NCI-H2227 (cell line): ENCODE measurements at regions not wholly inside any gene's neighbourhood (a gene's known extent, or its start where the extent isn't known, plus 50 kb on each side); places are given as distances from the start of the nearest gene placed in this dataset.
"Not testable (repeated sequence)": the region's sequence is repeated elsewhere in the genome, so short reads cannot be mapped to it uniquely, and the experiment has no call there.

Source experiments
- DNase-seq: peaks from one replicate; lab custom pipeline; 2025; ENCODE audit not compliant: unreplicated experiment; lab: John Stamatoyannopoulos, UW

DNA sequence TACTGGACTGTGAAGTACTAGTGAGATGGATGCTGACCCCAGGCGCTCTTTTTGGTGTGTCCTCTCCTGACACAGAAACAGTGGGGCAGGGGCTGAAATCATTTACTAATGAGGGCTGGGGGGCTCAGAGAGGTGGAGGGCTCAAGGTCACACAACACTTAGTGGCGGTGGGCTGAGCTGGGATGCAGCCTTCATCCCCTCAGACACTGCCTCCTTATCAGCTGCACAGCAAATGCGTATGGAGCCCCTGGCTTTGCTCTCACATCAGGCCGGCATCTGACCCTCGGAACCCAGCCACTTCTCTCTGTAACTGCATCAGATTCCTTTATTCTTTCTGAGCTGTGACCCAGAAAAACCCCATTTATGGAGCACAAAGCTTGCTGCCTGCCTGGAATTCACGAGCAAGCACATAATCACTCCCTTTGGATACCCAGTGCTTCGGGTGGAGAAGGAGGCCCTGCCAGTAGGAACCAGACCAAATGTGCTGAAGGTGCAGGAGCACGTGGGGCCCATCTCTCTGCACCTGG, 736.6 kb downstream of the TBC1D22A start:
- DNase-seq = no peak

DNA sequence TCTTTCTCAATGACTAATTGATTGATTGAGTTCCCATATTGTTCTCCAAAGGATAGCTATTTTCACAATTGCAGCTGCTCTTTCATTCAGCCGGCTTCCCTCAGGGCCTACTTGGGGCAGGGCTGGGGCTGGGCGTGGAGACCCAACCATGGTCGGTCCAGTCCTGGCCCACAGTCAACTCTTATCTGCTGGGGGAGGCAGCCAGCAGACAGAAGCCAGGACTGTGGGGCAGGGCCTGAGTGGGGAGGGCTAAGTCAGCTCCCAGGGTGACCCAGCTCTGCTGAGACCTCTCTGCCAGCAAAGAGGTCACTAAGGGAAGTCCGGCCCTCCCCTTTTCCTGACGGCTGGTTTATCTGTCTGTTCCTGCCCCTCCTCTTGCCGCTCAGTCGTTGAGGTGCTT, 735.2 kb downstream of the TBC1D22A start:
- no peak for DNase-seq

DNA sequence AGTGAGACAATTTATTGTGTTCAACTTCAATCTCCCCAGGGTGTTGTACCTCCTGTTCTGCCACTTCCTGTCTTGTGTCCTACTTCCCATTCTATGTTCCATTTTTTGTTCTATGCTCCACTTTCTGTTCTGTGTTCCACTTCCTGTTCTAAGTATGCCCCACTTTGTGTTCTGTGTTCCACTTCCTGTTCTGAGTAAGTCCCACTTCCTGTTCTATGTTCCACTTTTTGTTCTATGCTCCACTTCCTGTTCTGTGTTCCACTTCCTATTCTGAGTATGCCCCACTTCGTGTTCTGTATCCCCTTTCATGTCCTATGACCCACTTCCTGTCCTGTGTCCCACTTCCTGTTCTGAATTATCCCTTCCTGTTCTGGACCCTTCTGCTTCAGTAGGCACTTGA, 732.7 kb downstream of the TBC1D22A start:
- no peak for DNase-seq

DNA sequence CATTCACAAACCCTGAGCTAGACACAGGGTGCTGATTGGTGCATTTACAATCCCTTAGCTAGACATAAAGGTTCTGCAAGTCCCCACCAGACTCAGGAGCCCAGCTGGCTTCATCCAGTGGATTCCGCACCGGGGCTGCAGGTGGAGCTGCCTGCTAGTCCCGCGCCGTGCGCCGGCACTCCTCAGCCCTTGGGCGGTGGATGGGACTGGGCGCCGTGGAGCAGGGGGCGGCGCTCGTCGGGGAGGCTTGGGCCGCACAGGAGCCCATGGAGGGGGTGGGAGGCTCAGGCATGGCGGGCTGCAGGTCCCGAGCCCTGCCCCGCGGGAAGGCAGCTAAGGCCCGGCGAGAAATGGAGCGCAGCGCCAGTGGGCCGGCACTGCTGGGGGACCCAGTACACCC, 725.7 kb downstream of the TBC1D22A start:
- DNase-seq = not testable (repeated sequence)

DNA sequence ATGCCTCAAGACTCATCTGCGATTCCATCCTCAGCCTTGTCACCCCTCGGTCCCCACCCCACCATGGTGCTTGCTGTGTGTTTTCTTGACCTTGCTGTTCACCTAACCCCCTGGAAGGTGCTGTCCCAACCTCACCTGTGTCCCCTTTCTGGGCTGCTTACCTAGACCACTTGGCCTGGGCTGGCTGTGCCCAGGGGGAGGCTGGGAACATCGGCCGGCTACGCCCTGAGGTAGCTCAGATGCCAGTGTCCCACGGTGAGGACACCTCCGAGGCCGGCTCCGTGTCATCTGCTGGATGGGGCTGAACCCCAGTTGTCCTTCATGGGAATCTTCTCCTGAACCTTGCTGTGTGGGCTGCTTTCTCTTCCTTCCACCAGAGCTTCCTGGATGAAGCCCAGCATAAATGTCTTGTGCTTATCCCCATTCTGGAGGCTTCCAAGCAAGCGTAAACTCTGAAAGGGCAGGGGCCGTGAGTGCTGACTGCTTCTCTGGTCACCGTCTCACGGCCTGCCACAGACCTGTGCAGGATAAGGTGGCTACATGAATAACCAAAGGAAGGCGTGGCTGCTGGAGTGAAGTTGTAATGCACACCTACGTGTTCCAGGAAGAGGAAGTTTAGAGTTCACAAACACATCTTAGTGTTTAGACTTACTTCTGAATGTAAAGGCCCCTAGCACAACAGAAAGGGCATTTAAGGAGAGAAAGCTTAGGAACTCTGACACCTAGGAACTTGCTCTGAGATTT, 724.3 kb downstream of the TBC1D22A start:
- DNase-seq = no peak

DNA sequence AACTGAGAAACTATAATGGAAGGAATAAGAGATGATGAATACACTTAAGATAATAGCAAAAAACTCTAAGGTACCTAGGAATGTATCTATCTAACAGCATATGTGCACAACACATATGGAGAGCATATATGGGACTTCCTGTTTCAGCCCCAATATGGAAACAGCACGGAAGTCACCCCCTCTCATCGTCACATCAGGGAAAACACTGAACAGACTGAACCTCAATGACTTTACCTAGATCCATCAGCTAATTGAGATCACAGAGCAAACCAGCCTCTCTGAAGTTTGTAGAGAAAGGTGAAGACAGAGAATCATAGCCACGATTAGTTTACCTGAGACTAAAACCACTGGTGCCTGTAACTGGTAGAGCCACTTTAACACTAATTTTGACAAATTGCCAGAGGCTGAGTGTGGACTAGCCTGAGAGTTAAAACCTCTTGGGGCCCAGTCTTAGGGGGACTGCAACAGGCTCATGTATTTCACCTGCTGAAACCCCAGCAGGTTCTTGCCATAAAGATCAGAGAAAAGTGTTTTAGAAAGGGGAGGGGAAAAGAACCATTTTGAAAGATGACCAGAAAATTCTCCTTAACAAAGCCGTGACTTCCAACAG, 722.6 kb downstream of the TBC1D22A start:
- DNase-seq = no peak

DNA sequence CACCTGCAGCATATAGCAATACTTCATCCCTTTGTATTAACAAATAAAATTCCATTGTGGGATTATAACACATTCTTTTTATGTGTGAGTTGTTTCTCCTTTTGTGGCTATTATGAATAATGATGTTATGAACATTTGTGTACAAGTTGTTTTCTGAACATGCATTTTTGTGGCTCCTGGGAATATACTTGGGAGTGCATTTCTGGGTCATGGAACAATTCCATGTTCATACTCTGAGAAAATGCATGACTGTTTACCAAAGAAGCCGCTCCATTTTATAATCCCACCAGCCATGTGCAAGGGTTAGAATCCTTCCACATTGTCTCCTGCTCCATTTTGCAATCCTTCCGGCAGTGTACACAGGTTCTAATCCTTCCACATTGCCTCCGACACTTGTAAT, 713.8 kb downstream of the TBC1D22A start:
- no peak for DNase-seq

DNA sequence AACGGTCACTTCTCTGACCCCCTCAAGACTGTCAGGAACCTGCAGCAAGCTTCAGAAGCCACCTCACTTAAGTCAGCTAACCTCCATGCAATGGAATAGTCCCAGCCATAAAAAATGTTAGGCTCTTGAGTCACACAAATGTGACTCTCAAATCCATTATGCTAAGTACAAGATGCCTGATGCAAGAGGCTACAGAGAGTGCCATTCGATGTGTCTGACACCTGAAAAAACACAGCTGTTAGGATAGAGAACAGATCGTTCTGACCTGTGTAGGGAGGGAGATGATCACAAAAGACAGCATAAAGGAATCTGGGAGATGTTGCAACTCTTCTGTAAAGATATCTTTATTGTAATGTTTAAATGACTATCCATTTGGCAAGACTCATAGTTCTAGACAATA, 712.4 kb downstream of the TBC1D22A start:
- no peak for DNase-seq

DNA sequence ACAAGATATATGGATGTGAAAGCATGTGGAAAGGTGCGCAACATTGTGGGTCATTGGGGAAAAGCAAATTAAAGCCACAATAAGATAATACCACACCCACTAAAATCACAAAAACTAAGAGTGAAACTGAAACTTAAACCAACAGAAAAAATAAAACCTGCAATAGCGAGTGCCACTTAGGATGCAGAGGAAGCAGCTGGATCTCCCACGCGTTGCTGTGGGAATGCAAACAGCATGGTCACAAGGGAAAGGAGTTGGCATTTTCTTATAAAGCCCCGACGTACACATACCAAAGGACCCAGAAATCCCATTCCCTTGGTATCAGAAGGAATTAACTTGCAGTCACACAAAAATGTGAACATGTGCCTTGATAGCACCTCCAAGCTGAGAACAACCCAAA, 712.0 kb downstream of the TBC1D22A start:
- DNase-seq = no peak

DNA sequence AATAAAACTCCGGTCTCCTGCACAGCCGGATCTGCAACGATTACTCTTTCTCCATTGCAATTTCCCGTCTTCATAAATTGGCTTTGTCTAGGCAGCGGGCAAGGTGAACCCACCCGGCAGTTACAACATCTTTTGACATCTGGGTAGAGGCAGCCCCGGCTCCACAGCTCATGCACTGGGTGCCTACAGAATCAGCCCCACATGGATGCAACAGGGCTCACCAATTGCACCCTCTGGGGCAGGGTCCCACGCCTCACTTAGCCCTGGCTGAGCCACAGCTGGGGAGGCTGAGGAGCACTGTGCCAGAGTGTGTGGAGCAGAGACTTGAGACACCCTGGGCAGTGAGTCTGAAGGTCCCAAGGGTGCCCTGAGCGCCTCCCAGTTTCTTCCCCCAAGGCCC, 710.2 kb downstream of the TBC1D22A start:
- DNase-seq = no peak

DNA sequence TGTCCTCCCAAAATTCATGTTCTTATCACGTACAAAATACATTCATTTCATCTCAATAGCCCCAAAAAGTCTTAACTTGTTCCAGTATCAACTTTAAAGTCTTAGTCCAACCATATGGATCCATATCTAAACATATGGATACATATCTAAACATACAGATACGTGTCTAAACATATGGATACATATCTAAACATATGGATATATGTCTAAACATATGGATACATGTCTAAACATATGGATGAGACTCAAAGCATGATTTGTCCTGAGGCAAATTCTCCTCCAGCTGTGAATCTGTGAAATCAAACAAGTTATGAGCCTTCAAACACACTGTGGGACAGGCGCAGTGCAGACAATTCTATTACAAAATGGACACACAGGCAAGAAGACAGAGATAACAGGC, 709.0 kb downstream of the TBC1D22A start:
- DNase-seq = no peak

DNA sequence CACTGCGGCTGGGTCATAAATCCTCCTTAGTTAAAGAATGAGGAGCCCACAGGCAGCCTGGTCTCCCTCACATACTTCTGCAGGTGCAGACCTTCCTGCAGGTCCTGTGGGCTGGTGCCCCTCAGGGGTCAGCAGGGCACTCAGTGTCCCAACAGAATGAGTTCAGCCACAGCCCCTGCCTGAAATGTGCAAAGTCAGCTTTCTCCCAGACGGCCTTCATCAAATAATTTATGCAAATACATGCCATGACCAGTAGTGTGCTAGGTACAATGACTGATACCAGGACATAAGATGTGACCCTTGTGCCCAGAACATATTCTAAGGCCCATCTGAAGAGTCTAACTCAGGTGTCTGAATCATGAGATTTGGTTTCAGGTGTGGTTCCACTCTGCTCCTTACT, 703.4 kb downstream of the TBC1D22A start:
- DNase-seq = no peak

DNA sequence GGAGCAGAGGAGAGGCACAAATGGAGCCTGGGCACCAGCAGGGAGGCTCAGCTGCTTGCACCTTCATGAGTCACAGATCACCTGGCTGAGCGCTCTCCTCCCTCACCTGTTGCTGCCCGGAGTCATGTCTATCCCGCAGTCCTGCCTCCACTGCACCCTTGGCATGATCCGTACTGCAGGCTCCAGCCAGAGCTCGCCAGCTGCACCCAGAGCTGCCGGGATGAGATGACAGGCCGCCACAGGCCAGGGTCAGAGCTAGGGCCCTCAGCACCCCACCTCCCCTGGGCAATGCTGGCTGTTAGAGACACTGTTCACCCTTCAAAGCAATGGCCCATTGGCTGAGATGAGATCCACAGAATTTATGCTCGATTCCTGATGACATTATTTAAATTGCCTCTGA, 702.8 kb downstream of the TBC1D22A start:
- DNase-seq = no peak

DNA sequence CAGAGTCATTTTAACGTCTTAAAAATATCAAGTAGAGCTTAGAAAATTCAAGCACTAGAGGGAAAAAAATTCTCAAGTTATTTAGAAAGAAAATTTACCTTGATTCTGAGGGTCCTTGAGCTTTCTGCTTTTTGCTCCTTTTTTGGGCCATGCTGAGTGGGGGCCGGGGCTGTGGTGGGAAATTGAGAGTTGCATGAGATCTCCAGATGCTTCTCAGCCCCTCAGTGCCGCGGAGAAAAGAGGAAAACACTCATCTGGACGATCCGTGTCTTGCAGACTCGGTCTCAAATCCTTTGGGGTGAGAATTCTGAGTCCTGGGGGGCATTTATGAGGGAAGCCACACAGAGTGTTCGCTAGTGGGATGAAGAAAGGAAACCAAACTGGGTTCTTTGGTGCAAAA, 700.8 kb downstream of the TBC1D22A start:
- DNase-seq = no peak

DNA sequence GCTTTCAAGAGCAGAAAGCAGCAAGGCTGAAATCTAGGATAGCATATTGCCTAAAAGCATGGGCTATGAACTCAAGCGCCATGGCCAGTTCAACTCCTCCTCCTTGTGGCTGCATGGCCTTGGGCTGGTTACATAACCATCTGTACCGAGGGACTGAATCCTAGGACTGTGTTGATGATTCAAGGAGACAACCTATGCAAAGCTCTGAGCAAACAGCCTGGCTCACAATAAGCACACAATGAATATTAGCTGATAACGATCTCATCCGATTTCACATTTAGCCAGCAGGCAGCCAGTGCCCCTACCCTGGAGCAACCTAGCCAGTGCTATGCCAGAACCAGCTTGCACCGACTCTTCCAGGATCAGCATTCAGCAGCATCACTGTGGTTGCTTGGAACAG, 698.4 kb downstream of the TBC1D22A start:
- DNase-seq = no peak

DNA sequence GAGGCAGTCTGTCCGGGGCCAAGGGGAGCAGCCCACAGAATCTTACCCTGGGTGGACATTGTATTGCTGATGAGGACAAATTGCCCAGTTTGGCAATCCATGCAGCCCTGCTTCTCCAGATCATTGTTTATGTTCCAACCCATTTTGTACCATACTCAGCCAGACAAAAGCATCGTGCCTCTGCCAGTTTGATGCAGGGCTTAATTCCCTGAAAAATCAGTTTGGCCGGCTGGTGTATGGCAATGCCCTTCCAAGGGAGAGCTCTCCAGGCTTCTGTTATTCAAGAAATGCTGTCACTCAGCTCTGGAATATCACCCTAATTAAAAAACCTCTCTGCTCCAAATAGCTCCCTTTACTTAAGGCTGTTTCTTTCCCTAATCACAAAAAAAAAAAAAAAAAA, 697.7 kb downstream of the TBC1D22A start:
- no peak for DNase-seq

DNA sequence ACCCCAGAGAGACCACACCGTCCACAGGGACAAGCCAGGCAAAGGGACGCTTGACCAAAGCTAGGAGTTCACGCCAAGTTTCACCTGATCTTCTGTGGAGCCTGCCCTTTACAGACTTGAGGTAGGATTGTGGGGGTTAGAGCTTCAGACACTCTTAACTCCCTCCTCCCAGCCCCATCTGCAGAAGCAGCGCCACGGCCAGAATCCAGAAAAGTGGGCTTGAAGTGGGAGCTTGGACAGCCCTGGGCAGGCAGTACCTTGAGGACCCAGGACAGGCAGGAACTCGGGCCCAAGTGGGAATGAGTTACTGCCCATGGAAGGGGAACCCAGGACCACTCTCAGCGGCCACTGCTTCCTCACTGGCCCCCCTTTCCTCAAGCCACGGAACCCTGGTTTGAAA, 695.9 kb downstream of the TBC1D22A start:
- DNase-seq = no peak

DNA sequence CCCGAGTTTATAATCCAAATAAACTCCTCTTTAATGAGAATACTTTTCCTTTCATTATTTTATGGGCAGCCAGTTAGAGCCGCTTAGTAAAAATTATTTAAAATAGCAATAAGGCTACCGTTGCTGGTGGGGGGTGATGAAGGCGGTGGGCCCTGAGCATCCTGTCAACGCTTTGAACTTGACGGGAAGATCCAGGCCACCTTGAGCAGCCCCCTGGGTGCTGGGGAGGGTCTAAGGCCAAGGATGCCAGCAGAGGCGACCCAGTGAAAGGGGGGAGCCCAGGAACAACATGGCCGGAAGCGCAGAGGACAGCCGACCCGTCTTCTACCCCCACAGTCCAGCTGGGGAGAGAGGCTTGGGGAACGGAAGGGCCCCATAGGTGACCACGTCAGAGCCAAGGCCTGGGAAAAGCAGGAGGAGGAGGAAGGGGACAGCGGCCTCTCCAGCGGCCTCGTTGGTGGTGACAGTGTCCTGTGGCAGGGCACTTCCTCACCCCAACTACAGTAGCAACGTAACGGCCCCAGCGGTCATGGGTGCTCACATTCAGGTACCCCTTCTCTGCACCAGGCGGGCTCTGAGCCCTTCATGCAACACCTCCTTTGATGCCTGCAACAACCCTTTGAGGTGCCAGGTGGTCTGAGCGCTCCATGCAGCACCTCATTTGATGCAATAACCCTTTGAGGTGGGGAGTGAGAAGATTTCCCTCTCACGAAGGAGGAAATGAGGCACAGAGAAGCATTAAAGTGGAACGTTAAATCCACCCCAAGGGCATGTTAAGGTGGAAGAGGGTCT, 695.3 kb downstream of the TBC1D22A start:
- DNase-seq = no peak

DNA sequence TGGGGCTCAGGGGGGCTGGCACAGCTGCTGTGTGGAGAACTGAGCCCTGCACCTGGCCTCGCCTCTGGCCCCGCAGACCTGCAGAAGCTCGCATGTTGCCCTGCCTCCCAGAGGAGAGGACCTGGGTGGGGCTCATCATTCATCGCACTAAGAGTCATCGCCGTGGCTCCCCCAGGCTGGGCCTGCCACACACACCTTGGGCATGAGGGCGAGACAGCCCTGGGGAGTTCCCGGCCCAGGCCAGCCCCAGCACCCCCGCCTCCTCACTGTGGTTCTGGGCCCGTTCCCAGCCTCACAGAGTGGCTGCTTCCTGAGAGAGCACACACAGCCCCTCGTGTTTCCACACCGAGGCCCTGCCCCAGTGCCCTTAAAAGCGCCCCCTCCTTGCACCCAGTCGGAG, 694.6 kb downstream of the TBC1D22A start:
- no peak for DNase-seq

DNA sequence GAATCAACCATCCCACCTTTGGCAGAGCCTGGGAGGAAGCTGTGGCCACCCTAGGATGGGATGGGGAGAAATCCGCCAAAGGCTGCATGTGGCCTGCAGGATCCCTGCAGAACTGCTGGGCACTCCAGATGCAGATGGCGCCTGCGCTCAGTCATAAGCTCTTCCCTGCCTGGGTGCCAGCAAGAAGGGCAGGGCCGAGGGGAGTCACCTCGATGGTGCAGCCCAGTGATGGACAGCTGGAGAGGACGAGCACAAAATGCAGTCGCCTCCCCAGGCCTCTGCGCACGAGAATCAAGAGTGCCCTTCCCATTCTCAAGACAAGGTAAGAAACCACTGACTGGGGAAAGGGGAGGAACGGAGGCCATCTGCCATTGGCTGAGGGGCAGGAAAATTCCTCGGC, 693.6 kb downstream of the TBC1D22A start:
- DNase-seq = no peak

DNA sequence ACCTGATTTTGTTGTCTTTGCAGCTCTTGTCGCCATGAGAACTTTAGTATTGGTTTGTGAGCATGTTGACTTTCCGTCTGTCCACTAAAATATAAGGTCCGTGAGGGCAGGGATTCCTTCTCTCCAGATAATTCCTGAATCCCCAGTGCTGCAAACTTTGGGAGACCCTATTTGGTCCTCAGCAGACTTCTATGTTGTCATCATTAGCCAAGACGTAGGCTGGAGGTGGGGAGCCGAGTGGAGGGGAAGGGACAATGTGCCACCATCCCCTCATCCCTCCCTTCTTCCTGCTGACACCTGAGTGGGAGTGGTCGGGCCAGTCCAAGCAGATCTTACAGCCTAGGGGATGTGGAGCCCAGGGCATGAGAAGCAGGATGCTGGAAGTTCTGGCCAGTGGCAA, 690.6 kb downstream of the TBC1D22A start:
- DNase-seq = no peak

DNA sequence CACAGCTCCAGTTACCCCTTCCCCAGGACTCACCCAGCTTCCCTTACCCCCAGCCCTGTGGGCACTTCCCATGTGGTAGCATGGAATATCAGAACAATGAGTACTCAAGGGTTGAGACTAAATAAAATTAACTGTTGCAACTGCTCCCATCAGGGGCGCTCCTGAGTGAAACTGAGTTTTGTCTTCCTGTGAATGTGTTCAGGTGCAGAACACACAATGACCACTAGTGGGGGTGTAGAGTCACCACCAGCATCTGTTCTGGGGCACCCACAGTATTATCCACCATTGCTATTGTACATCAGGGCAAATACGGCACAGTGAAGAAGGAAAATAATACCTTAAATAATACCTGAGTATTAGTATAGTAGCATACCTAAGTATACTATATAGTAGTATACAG, 689.7 kb downstream of the TBC1D22A start:
- DNase-seq = no peak
